Stimulated activated CD8-positive, alpha-beta memory T cell treated with anti-CD3 and anti-CD28 coated beads, Interleukin-4, amount 100 ng/mL, for 24 hours (primary cell): ENCODE measurements at regions not wholly inside any gene's neighbourhood (a gene's known extent, or its start where the extent isn't known, plus 50 kb on each side); places are given as distances from the start of the nearest gene placed in this dataset.

ENCODE experiments used
- DNase-seq: peaks from one replicate; pipeline ENCODE4 v3.0.0-alpha.2; 2020; ENCODE audit warnings: low read depth

DNA sequence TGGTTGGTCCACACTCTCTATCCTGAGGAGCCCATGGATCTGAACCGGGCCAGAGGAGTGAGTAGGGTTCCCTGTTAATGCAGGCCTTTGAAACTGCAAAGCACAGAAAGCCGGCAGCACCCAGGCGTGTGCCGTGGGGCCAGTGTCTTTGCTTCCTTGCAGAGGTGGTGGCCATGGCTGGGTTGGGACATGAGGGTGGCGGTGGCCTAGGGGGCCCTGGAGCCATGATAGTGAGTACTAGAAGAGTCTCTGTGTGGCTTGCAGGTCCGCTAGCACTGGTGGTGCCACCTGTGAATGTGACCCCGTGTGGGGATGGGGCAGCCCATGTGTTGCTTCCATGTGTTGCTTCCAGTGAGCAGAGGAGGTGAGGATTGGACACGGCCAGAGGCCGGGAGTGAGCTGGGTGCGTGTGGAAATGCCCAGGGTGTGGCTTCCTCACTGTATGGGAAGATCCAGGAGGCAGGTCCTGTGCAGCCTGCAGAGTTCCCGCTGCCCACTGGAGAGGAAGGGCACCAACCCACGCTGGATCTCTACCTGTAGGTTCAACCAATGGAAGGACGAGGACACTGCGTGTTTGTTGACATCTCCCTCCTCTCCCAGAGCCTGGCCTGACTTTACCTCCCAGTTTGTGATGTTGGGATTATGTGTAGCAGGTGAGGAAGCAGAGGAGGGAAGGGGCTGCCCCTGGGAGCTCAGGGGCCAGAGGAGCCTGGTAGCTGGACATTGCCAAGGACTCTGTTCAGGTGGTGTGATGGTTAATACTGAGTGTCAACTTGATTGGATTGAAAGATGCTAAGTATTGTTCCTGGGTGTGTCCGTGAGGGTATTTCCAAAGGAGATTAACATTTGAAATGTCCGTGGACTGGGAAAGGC is 796.6 kb downstream of the TBC1D22A start:
- no peak for DNase-seq

DNA sequence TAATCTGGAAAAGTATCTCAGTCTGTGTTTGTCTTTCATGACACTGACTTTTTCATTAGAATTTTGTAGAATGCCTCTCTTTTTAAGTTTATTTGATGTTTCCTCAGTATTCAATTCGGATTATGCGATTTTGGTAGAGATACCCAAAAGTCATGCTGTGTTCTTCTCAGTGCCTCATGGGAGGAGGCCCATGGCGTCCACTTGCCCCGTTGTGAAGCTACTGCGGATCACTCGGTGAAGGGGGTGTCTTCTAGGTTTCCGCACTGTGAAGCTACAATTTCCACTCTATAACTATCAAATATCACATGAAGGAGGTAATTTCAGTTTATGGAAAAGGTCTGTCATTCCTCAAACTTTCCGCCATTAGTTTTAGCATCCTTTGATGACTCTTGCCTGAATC is 794.0 kb downstream of the TBC1D22A start:
- DNase-seq: no peak

DNA sequence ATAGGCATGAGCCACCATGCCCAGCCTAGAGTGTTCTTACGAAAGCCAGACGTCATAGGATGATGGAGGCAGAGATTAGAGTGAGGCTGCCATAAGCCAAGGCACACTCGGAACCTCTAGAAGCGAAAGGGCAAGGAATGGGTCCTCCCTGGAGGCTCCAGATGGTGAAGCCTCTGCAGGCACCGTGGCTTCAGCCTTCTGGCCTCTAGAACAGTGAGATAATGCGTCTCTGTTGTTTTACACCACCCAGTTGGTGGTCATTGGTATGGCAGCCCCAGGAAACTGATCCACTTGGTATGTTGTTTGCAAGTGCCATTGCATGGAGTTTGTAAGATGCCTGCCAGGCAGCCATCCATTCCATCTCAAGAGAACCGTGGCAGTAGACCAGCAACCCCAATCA is 791.0 kb downstream of the TBC1D22A start:
- no peak for DNase-seq

DNA sequence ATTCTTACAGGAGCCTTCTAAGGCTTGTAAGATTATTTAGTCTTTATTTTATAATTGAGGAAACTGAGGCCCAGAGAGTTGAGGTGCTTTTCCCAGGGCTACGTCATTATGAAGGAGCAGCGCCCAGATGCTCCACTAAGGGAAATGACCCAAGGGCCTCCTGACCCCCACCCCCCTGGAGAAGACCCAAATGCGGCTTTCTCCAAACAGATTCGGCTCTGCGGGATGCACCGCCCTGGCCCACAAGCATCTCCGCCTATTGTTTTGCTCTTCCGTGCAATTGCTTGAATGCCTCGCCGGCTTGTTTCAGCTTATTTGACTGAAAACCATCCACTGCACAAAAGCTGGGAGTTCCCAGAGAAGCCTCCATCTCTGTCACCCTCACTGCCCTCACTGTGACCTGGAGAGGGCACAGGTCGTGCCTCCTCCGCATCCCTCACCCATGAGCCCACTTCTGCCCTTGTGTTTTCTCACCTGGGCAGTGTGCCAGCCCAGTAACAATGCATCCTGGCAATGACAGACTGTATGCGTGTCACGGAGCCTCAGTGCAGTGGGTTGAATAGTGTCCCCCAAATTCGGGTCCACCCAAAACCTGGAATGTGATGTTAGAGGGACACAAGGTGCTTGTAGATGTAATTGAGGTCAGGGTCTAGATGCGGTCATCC is 790.2 kb downstream of the TBC1D22A start:
- DNase-seq: no peak

DNA sequence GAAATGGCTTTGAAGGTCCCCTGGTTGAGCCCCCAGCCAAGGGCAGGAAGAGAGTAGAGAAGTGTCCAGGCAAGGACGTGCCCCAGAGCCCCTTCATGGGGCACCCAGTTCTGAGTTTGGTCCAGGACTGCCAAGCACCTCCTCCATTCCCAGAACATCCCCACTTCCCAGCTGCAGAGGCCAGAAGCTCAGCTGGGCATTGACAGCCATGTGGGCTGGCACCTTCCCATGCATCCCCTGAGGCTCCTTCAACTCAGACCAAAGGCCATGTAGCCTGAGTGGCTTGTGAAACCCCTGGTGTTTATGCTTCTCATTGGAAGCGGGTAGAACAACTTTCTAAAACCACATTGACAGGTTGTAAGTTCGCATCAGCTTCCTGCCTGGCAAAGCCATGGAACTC is 789.6 kb downstream of the TBC1D22A start:
- DNase-seq: no peak

DNA sequence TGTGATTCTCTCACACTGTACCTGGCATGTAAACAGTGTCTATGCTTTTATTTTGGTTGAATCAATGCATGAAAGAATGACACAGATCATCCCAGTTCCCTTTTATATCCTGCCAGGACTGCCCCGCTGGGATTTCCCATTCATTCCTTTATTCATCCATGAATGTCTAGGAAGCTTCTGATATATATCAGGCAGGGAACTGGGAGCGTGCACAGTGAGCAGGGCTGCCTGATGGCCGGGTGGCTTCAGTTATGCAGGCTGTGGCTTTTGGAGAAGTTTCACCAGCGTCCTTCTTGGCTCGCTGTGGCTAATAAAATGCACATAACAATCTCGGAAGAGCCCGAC is 789.0 kb downstream of the TBC1D22A start:
- no peak for DNase-seq

DNA sequence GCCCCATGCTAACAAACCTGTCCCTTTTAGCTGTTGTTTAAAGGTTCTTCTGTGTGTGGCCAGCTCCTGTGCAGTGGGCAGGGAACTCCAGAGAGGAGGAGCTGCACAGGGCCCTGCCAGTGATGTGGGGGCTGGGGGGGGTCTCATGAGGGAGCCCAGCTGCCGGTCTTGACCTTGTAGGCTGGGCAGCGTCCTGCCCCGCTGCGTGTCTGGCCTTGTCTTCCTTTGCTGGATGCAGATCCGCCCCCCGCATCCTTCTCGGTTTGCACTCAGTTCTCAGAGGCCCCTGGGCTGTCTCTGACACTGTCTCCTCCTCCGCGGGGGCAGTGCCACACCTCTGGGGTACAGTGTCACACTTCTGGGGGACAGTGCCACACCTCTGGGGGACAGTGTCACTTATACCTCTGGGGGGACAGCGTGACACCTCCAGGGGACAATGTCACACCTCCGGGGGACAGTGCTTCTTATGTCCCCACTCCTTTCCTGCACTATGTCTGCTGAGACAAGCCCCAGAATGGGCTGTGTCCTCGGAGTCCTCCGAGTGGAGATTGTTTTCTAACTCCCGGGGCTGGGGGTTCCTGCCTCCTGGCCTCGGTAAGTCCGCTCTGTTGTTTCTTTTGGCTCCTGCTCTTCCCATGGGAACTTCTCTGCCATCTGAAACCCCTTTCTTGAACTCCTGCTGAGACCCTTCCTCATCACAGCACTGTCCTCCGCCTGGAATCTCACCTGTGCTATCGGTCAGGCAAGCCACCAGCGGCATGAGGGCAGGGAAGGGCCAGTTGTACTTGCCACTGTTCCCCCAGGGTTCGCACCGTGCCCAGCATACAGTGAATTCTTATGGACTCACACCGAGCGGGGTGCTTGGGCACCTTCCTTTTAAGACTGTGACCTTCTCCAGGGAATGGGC is 788.3 kb downstream of the TBC1D22A start:
- DNase-seq: no peak

DNA sequence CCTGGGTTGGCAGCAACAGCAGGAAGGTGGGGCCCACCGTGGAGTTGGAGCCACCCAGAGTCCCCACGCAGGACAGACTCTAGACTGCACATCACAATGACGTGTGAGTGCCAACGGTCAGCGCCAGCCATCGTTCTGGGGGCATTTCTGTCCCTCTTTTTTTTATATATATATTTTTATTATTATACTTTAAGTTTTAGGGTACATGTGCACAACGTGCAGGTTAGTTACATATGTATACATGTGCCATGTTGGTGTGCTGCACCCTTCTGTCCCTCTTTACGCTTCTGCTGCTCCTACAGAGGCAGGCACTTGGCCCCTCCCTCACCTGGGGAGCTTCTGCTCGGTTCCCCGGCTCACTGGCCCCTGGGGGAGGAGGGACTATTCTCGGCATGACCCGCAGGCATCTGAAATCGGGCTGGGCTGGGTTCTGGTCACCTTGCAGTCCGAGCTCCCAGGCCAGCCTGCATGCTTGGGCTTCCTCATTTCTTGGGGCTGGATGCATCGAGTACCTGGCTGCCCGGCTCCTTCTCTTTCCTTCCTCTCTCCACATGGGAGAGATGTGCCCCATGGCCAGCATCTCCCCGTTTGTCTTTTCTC is 787.4 kb downstream of the TBC1D22A start:
- DNase-seq: no peak

DNA sequence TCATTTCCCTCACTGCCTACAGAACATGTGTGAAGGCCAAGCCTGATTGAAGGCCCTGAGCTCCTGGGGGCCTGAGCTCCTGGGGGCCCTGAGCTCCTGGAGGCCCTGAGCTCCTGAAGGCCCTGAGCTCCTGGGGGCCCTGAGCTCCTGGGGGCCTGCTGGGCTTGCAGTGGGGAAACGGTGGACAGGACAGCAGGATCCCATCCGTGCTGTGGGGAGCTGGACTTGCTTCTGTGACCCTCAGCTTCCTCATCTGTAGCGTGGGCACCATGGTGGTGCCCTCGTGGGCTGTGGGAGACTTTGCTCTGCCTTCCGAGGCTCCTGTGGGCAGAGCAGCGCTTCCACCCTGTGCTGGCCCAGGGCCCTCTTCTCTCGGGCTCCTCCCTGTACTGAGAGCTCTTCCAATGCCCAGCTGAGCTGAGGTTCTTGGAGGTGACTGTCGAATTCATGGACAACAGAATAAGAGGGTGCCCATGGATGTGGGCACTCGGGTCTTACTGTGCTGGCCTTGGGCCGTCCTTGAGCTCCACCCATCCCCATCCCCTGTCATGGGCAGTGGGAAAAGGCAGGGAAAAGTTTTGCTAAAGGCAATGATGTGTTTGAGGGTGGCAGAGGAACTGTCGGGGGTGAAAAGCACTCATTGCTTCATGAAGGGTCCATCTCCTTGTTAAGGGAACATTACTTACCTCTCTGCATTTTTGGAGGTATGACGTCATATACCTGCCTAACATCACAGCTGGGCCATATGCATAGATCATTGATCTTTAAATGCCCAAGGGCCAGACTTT is 786.7 kb downstream of the TBC1D22A start:
- DNase-seq: no peak

DNA sequence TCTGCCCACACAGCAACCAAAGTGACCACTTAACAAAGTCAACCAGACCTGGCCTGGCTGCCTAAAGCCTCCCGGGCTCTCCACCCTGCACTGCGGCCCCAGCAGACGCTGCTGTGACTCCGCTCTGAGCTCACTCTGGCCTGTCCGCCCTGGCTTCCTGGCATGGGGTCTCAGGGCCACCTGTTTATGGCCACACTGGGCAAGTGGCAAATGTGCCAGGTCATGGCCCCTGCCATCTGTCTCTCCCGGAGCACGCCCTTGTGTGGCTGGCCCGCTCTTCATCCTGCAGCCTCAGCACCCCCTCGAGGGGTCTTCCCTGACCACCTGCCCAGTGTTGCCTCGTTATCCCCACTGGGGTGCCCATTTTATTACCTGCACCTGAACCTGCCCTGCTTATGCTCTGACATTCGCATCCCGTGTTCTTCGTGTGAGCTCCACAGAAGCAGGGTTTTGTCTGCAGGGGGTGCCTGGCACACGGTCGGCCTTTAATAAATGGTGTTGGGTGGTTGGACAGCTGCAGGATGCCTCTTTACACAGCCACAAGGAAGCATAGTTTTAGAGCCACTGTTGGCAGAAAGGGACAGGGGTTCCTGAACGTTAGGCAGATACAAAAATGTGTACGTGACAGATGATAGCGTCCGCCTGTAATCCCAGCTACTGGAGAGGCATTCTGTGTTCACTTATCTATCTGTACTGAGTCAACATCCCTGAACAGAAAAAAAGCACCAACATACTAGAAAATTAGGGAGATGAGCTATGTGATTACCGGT is 785.6 kb downstream of the TBC1D22A start:
- no peak for DNase-seq

DNA sequence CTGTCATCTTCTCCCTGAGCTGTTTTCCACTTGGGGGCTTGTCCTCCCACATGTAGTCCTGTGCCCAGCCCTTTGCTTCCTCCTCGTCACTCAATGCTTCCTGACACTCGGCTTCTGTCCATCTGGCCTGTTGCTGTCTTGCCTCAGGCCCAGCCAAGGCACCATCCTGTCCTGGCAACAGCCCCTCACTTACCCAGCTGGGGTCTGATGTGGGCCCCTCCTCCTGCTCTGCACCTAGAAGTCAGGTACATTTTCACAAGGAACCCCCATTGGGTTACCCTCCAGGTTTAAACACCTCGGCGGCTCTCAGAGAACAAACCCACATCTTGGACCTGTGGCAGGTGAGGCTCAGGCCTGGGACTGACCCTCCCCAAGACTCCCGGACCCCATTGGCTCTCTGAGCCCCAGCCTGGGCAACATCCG is 784.8 kb downstream of the TBC1D22A start:
- DNase-seq: no peak

DNA sequence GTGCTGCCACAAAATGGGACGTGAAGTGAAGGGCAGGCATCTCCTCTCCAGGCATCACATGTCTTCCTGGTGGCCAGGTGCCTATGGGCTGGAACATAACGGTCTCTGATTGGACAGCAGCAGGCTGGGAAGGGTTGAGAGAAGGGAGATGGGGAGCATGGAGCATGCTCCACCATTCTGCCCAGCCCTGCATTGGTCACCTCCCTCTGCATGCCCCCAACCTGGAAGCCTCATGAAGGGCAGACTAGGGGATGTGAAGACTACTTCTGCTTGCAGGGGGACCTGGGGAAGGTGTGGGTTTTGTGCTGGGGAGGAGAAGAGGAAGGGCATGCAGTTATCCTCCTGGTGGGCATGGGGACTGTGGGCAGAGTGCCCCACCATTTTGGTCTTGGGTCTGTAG is 782.2 kb downstream of the TBC1D22A start:
- no peak for DNase-seq

DNA sequence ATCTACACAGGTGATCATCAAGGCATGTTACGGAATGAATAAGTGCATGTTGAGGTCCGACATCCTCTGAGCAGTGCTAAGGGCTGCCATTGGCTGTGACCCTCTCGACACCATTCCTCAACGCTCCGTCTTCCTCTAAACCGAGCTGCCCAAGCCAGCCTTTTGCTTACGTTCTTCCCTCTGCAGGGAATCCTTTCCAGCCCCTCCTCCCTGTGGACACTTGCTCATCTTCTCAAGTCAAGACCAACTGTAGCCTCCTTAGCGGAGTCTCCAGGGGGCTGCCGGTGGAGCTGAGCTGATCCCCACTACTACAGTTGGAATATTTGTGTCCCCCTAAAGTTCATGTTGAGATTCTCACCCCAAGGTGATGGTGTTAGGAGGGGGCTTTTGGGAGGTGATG is 781.0 kb downstream of the TBC1D22A start:
- DNase-seq: no peak

DNA sequence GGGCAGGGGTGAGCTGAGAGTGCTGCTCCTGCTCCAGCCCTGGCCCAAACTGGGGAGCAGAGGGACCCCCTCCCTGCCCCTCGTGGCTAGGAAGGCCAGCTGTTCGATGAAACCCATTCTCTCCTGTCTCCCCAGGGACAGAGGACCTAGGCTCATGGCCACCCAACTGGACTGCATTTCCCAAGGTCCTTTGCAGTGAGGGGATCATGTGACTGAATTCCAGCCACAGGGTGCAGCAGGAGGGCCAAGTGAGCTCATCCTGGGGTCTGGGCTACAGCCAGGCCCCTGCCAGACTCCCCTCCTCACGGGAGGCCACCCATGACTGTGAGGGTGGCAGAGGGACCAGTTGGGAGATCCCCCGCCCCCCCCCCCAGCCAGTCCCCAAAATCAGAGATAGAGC is 777.6 kb downstream of the TBC1D22A start:
- no peak for DNase-seq

DNA sequence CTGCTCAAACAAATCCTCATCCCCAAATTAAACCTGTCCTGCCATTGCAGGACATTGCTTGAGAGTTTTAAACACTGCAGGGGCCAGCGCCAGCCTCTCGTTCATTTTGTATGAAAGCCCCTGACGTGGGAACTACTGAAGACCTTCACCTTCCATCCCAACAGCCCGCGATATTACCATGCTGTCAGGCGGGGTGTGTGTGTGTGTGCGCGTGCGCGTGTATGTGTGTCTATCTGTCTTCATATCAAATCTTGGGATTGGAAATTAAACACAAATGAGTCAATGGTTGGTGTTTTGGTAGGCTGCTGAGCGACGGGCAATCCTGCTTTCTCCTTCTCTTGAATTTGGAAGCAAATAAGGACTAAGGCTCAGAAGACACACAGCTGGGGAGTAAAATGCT is 776.9 kb downstream of the TBC1D22A start:
- no peak for DNase-seq

DNA sequence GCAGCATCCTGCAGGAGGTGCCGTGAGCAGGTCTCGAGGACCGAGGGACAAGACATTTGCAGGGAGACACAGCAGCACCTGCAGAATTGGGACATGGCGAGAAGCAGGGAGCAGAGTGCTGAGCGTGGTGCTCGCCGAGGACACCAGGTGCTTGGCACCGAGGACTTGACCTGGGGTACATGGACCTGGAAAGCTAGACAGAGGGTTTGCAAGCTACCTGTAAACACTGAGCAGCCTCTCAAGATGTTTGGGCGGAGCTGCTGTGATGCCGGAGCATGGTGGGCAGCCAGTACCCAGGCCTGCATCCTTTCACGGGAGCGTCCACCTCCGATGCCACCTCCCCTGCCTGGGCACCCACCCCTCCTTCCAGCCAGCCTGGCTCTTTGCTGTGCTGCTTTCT is 773.2 kb downstream of the TBC1D22A start:
- no peak for DNase-seq

DNA sequence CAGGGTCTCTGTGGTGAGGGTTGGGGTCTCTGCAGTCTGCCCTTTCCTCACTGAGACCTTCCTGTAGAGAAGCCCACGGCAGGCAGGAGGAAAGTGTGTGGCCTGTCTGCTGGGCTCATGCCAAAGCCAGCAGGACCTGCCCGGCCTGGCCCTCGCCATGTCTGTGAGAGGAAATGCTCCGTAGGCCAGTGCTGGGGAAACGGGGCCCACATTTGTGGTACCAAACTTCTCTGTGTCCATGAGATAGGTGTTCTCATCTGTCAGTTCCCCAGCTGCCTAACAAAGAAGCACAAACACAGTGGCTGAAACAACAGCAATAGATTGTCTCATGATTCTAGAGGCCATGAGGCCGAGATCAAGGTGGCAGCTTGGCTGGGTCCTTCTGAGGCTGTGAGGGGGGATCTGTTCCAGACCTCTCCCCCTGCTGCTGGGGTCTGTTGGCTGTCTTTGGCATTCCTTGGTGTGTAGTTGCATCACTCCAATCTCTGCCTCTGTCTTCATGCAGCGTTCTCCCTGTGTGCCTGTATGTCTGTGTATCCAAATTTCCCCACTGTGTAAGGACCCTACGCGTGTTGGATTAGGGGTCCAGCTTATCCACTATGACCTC is 772.5 kb downstream of the TBC1D22A start:
- no peak for DNase-seq

DNA sequence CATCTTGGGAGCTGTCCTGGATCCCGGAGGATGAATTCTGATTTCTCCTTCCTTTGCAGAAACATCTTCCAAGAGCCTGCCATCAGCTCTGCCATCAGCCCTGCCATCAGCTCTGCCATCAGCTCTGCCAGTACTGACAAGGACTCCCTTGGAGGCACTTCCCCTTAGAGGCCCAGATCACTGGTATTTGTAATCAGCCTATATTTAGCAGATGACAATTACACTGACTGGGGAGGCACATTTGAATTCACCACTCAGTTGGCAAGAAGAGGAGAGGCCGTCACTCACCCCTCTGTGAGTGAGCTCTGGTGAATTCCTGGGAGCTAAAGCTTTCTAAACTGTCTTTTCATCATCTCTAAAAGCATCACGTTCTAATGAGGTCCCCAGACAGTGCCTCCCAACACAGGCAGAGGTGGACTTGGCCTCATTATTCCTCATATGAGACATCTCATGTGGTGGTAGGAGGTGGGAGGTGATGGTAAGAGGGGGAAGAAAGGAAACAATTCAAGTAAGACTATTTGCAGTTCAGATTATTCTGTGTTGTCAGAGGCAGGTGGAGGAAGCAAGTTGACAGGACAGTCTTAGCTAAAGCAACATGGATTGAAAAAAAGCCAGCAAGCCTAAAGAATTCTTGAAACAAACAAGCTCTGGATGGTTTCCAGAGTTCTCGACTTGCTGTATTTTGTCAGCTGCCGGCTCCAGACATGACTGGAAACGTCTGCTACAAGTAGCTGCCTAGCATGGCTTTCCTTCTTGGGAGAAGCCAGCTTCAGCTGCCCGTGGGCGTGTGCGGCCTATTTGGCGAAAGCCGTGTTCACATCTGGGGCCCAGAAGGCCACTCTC is 771.7 kb downstream of the TBC1D22A start:
- no peak for DNase-seq

DNA sequence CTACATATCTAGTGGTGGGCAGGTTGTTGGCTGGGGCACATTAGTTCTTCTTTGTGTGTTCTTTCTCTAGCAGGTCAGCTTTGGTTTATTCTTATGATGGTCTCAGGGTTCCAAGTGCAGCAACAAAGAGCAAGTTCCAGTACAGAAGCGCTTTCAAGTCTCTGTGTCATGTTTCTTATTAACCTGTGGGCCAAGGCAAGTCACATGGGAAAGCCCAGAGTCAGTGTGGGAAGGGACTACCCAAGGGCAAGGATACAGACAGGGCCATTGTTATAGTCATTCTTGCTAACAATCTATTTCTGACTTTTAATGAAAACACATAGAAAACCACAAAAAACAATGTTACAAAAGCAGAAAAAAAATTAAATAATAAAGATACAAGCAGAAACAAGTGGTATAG is 754.6 kb downstream of the TBC1D22A start:
- no peak for DNase-seq
